Midbrain (tissue), 1 donor: ENCODE measurements at regions not wholly inside any gene's neighbourhood (a gene's known extent, or its start where the extent isn't known, plus 50 kb on each side); places are given as distances from the start of the nearest gene placed in this dataset.
"Not testable (repeated sequence)": the region's sequence is repeated elsewhere in the genome, so short reads cannot be mapped to it uniquely, and the experiment has no call there.

Experiments used
- DNase-seq: peaks from one replicate; lab custom pipeline; 2025; lab: John Stamatoyannopoulos, UW

DNA sequence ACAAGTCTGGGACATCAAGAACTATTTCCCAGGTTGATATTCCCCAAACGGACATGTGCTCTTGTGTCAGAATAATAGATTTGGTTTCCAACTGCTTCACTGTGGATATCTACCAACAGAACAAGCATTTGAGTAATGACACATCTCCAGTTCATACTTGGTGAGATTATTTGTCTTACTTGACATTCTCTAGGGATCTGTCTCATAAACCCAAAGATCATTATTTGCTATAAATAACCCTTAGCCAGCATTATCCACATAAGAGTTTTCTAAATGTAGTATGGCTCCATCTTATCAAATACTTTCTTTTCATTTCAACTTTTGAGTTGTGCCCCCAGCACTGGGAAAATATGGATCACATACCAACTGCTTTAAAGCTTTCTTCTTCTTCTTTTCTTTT lies 1063.9 kb upstream of the CDH18 start:
- no peak for DNase-seq

DNA sequence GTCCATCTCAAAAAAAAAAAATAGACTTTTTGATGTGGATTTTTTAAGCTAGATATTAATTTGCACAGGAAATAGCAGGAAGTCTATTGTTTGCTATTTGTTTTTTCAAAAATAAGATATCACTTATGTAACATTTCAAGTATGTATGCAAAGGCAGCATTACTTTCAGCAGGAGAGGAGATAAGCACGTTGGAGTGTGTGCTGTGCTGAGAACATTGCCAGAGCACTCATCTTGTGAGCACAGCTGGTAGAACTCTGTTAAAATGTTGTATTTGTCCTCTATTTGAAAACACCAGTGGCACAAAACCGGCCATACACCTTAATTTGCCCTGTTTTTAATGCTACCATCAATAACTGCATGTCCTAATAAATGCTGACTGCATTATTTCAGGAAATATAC lies 1061.9 kb upstream of the CDH18 start:
- DNase-seq: no peak

DNA sequence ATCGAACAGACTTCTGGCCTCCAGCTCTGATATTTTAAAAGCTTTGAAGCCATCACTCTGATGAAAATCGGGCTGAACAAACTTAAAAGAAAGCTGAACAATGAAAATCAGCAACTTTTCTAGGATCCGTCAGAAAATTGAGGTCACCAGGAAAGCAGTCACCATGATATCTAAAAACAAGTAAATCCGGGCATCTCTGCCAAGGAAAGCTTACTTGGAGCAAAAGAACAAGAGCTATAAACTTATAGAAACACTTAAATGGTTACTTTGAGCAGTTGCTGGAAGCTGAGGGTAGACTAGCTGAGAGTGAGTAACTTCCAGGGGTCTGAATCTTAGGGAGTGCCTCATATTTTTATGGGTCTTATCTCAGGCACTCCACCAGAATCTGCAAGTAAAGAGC lies 1043.0 kb upstream of the CDH18 start:
- no peak for DNase-seq

DNA sequence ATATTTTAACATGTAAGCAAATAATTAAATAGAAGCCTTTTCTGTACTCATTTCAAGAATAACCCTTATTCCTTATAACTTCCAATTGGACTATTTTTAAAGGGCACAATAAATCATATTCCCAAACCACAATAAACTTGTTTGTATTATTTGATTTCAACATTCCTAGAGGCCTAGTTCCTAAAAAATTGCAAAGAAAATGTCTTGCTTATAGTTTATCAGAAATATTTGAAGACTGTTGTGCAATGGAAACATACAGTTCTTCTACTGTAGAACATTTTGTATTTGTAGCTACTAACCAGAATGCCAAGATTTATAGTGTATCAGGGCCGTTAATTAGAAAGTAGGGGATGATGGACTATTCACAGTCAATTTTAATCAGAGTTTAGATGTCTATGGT lies 1037.0 kb upstream of the CDH18 start:
- no peak for DNase-seq

DNA sequence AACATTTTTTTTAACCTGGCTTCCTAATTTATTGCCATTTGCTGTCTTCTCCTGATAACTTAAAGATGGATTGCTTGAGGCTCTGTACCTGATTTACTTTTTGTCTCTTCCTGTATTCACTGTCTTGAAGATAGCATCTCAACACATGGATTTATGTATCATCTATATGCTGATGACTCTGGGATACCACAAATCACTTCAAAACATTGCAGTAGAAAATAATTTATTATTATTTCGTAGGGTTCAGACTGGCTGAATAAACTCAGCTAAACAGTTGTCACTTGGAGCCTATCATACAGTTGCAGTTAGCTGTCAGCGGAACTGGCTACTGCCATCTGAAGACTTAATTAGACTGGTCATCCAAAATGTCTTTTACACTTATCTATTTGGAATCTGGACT lies 1025.2 kb upstream of the CDH18 start:
- DNase-seq: no peak

DNA sequence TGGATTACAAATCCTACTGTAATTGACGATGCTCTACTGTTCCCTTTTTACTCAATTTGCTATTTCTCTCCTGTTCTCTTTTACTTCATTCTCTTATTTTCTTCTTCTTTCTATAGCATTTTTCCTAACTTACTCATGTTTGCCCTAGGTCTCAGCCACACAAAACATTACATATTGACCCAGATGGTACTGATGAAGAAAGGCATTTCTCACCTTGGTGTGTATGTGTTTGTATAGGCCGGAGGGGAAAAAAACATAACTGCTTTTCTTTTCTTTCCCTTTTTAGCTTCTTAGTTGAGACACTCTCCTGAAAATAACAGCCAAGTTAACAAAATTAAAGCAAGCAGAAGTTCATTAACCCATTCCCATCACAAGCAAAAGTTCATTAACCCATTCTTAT lies 1019.8 kb upstream of the CDH18 start:
- DNase-seq: no peak

DNA sequence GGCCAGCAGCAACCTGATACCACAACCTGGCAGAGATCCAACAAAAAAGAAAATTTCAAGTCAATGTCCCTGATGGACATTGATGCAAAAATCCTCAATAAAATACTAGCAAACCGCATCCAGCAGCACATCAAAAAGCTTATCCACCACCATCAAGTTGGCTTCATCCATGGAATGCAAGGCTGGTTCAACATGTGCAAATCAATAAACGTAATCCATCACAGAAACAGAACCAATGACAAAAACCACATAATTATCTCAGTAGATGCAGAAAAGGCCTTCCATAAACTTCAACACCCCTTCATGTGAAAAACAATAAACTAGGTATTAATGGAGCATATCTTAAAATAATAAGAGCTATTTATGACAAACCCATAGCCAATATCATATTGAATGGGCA lies 1000.9 kb upstream of the CDH18 start:
- not testable (repeated sequence) for DNase-seq

DNA sequence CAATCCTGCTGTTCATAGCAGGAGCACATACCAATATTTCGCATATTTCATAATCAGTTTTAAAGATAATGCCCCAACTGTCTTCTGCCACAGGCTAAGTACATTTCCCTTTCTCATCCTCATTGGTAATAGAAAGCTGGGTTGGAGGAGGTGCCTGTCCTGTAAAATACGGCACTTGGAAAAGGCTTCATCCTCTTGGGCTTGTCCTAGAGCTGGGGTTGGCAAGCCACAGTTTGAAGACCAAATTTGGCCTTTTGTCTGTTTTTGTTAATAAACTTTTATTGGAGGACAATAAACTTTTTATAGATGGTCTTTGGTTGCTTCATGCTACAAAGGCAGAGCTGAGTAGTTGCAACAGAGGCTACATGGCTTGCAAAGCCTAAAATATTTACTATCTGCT lies 997.8 kb upstream of the CDH18 start:
- DNase-seq: no peak

DNA sequence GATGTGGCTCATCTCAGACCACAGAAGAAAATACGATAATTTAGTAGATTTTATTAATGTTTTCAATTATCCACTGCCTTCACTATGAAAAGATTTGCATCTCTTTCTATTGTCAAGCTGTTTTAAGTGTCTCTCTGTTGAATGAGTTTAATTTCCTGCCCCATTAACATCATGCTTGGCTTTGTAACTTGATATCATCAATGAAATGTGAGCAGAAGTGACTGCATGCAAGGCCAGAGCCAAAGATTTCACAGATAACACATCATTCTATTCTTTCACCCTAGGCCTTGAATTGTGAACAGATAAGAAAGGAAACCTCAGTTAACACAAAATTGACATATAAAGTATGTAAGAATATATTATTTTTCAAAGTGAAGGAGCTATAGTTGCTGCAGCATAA lies 986.4 kb upstream of the CDH18 start:
- no peak for DNase-seq

DNA sequence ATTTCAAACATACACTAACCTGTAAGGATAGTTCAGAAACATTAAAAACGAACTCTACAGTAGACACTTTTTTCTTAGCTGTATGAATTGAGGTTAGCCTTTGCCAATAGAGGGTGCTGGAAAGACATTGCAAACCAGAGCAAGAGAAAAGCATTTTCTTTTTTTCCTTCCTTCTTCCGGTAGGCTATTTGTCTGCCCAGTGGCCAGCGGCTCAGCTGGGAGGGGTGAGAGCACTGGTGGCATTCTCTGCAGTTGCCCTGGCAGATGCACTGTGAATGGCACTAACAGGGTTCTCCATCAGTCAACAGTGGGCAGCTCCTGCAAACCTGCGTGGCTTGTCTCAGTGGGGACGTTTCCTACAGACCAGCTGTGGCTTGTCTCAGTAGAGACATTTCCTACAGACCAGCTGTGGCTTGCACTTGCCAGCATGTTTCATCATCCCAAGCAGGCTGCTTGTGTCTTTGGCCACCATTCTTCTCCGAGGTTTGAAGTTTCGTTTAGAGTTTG lies 984.5 kb upstream of the CDH18 start:
- DNase-seq: peak; percentile 52

DNA sequence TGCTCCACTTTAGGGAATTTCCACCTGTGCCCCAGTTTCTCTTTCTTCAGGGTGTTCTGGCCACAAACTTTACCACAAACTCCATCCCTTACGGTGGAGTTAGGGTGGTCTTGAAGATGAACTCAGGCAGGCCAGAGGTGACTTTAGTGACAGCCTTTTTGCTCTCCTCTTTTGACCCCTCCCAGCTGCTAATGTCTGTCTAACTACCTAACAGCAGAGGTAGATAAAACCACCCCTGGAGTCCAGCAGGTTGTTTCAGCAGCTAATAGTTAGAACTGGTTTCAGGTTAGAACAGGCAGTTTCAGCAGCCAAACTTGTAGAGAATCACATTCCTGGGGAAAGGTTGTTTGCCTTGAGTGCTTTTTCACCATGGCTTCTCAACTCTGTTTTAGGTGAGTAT lies 971.3 kb upstream of the CDH18 start:
- no peak for DNase-seq

DNA sequence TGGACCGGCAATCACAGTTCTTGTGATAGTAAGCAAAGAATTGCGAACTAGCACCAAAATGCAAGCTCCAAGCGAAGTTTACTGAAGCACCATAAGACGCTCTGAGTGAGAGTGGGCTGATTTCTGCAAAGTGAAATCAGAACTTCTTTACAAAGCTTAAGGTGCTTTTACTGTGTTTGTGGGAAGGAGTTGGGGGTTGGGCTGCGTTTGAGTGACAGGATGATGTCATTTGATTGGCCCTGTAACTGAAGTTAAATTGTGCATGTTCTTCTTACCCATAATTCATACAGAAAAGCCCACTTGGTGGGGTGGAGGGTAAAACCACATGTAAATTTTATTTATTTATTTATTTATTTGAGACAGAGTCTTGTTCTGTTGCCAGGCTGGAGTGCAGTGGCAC lies 970.6 kb upstream of the CDH18 start:
- no peak for DNase-seq

DNA sequence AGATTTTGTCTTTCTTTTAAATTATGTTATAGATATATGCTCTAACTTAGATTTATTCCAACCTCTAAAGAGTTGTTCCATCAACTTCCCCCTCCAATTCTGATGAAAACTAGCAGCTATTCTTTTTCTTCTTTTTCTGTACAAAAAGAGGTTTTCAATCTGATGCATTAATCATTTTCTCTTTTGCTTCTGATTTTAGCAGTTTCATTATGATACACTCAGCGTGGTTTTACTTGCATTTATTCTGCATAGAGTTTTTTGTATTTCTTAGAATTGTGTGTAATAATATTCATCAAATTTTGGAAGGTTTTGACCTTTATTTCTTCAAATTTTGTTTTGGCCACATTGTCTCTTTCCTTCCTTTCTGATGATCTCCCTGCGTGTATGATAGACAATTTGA lies 968.1 kb upstream of the CDH18 start:
- DNase-seq: no peak

DNA sequence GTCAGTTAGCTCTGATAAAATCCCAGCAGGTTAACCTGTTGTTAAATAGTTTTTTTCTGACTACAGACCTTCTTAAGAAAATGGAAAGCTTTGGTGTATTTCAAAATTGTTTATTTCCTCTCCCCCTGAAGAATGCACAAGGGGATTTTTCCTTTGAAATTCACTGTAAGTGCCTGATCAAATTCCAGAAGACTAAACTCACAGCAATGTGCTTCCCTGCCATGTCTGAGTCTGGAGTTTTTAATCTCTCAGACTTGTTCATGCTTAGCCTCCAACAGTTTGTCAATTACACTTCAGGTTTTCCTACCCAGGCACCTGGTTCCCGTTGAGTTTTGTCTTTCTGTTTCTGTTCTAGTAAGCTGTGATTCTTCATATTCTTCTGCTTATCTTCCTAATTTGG lies 961.6 kb upstream of the CDH18 start:
- DNase-seq: no peak

DNA sequence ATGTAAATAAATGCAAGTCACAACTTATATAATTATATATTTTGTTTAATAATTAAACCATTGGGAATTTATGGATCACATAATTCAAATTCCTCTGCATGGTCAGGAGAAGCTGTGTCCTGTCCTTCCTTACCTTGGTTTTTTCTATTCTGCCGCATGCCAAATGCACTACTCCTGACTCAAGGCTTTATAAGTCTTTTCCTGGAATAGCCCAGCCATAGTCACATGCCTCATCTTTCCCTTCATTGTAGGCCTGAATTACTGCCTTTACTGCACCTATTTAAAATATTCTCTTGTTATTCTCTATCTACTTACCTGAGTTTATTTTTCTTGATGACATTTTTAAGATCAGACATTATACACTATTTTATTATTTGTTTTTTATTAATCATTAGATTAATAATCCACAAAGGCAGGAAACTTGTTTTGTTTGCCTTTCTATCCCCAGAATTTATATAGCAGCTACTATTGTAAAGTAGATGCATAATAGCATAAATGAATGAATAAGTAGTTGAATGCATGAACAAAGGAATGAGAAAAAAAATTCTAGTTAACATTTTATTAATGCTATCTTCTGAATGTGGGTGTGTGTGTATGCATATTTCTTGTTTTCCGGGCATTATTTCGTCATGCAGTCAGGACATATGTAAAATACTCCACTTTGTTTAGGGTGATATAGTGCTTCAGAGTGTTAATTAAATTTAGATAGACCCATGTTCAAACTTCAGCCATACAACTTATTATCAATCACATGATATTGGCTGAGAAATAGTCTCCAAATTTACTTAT lies 955.4 kb upstream of the CDH18 start:
- not testable (repeated sequence) for DNase-seq

DNA sequence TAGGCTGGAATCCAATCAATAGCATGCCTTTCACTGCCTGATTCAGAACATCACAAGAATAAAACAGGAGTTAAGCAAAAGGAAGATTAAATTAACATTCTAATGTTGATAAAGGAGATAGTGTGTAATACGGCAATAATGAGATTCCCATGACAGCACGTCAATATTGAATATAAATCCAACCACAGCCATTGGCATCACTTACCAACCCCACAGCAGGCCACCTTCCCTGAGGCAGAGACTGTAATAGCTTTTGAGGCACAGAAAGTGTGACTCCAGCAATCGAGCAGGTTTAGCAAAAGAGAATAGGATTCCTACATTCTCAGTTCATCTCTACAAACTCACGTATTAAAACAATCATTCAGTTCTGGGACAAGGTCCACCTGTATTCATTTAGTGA lies 954.6 kb upstream of the CDH18 start:
- not testable (repeated sequence) for DNase-seq

DNA sequence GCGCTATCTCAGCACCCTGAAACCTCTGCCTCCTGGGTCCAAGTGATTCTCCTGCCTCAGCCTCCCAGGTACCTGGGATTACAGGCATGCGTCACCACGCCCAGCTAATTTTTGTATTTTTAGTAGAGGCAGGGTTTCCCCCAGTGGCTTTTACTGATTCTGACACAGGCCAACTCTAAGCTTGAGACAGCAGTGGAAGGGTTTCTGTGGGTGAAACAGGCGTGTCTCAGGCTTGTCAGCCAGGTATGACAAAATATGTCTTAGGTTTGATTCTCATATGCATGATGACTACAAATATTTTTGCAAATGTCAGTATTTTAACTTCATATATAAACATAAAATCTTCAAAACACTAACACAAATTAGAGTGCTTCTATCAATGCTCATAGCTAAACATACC lies 952.8 kb upstream of the CDH18 start:
- not testable (repeated sequence) for DNase-seq

DNA sequence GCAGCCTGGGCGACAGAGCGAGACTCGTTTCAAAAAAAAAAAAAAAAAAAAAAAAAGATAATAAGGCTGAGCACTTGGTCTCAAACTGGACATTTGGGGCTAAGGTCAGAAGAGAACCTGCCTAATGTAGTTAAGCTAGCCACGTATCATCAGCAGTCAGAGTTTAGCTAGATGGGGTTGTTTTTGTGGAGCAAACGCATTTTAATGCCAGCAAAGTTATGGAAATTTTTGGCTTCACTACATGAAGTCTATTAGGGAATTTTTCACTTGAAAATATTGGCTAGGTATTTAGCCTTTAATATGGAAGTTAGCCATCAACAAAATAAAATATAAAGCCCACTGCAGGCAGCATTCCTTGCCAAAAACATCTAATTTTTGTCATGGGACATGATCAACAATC lies 902.9 kb upstream of the CDH18 start:
- DNase-seq: not testable (repeated sequence)

DNA sequence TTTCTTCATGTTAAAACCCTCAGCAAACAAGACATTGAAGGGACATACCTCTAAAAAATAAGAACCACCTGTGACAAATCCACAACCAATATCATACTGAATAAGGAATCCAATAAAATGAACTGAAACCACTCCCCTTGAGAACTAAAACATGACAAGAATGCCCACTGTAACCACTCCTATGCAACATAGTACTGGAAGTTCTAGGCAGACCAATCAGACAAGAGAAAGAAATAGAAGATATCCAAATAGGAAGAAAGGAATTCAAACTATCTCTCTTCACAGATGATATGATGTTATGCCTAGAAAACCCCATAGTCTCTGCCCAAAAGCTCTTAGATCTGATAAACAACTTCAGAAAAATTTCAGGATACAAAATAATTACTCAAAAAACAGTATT lies 887.7 kb upstream of the CDH18 start:
- DNase-seq: not testable (repeated sequence)

DNA sequence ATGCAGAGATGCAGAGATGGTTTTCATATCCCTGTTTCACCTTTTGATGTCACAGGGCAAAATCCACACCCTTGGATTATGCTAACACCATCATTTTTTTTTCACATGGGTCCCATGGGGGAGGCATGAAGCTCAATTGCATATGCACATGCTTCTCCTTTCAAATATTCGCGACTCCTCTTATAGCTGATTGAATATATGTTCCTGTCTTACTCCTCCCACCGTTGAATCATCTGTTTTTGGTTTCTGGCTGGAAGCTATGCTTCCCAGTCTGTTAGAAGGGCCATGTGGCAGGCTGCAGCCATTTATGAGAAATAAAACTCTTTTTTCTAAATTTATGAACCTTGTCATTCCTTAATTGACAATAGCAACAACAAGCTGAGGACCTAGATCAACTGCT lies 877.9 kb upstream of the CDH18 start:
- not testable (repeated sequence) for DNase-seq

DNA sequence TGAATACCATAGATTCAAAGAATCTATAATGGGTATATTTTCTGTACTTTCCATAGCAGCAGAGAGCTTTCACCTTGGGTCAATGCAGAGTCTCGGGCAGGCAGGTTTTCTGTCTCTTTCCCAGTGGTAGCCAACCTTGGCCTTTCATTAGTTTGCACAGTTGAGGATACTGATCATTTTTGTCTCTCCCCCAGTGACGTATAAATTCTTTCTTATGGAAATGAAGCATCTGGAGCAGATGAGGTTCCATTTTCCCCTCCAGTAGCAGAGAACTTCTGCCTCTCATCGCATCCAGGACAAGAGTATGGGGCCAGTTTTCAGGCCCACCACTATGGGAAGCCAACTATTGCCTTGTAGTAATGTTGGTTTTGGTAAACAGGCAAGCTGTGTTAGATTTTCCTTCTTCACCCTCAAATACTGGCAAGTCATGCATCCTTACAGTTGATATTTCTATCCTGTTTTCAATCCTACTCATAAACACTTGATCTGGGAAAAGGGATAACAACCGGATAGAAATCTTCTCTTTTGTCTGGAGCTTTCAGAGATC lies 845.2 kb upstream of the CDH18 start:
- peak; percentile 1 for DNase-seq

DNA sequence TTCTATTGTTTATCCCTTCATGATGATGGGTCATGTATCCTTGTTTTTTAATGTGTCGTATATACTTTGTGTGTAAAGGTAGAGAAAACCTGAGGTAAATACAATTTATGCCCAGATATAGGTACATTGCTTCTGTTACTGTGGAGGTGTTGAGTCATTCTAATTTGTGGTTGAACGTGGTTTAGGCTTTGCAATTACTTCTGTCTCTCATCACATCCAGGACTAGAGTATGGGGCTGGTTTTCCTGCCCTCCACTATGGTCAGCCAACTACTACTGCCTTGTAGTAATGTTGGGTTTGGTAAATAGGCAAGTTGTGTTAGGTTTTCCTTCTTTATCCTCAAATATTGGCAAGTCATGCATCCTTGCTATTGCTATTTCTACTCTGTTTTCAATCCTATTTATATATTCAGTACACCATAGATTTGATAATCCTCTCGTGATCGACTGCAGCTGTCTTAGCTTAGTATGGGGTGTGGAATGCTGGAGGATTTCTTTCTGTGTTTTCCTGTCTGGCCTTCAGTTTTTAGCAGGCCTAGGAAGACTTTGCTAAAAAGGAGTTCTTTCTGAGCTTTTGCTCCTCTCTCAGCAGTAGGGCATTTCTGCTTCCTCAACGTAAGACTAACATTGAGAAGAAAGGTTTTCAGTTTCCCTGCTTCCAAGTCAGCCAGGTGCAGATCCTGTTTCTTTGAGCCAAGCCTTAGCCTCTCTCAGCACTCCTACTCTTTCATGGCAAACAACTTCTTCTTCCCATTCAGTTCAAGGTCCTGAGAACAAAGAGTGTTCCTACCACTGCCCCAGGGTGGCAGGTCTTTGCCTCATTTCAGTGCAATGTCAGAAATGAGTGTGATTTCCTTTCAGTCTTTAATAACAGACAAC lies 844.4 kb upstream of the CDH18 start:
- DNase-seq: no peak

DNA sequence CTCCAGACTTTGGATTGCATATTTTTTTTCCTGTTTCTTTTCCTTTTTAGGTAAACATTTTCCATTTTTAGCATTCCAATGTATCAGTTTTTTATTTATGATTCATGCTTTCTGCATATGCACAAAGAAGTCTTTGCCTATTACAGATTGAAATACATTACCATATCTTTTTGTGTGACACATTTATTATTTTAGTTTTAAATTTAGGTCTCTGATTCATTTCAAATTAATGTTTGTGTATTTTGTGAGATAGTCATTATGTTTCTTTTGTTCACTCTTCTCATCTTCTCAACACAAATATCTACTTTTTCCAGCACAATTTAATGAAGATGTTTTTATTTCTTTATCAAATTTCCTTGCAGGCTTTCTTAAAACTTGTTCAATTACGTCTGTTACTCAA lies 838.0 kb upstream of the CDH18 start:
- DNase-seq: not testable (repeated sequence)
